Kidney epithelial cell (primary cell): ENCODE measurements at regions not wholly inside any gene's neighbourhood (a gene's known extent, or its start where the extent isn't known, plus 50 kb on each side); places are given as distances from the start of the nearest gene placed in this dataset.
"Not testable (repeated sequence)": the region's sequence is repeated elsewhere in the genome, so short reads cannot be mapped to it uniquely, and the experiment has no call there.

Experiments used
- DNase-seq: peaks from one replicate; pipeline ENCODE4 v3.0.0-alpha.2; 2010; ENCODE audit warnings: low read depth
- H3K27me3 ChIP-seq: 2 replicates; pipeline ENCODE4 v1.6.0; 2011; ENCODE audit warnings: low read length; ENCODE audit not compliant: control insufficient read depth, insufficient read depth
- H3K36me3 ChIP-seq: 2 replicates; pipeline ENCODE4 v1.5.1; 2011; ENCODE audit warnings: low read length; ENCODE audit not compliant: control insufficient read depth, insufficient read depth
- H3K4me3 ChIP-seq: 2 replicates; pipeline ENCODE4 v1.5.1; 2011; ENCODE audit warnings: low read depth, mild to moderate bottlenecking, control low read depth, low read length
- CTCF ChIP-seq: IDR thresholded peaks from 2 replicates; pipeline ENCODE4 v1.5.1; 2011; ENCODE audit warnings: mild to moderate bottlenecking, moderate library complexity, low read length, control low read depth, inconsistent platforms; ENCODE audit not compliant: insufficient read depth, poor library complexity, severe bottlenecking

- Histone ChIP-seq H3K4me3 (no peak overlapping the region), H3K27me3 (no peaks in the 10 kb centered on the region), H3K36me3 (no peaks in the 10 kb centered on the region)
- no peak for TF ChIP-seq CTCF
- no peak for DNase-seq
Measured at GRCh38 chr21:33968080-33968994, 52.7 kb upstream of the ATP5PO start.

- Histone ChIP-seq H3K27me3 (no peaks in the 10 kb centered on the region), H3K36me3 (no peaks in the 10 kb centered on the region), H3K4me3 (no peak overlapping the region)
- no peak for DNase-seq
- no peak for TF ChIP-seq CTCF
Measured at GRCh38 chr21:33967086-33967571, 51.5 kb upstream of the ATP5PO start.

GRCh38 chr21:33966324-33966949 is 50.8 kb upstream of the ATP5PO start:
- no peak for TF ChIP-seq CTCF
- Histone ChIP-seq H3K36me3 (no peaks in the 10 kb centered on the region), H3K4me3 (no peak overlapping the region), H3K27me3 (no peaks in the 10 kb centered on the region)
- DNase-seq = no peak

GRCh38 chr21:33965662-33966061 is 50.1 kb upstream of the ATP5PO start:
- not testable (repeated sequence) for DNase-seq, H3K4me3 ChIP-seq, H3K27me3 ChIP-seq, H3K36me3 ChIP-seq
